PC-3 (cell line): ENCODE measurements at regions not wholly inside any gene's neighbourhood (a gene's known extent, or its start where the extent isn't known, plus 50 kb on each side); places are given as distances from the start of the nearest gene placed in this dataset.

ENCODE experiments used
- ATAC-seq: fragments of 200-7000 bp; cut with Tn5 transposase; 2 replicates; pipeline ENCODE4 v1.9.1; 2020; ENCODE audit warnings: mild to moderate bottlenecking, moderate library complexity
- BruUV-seq: library from RNA; stranded (reverse); fragments of 400-500 nt; replicated peaks from 2 replicates; lab custom pipeline; 2021; lab: Mats Ljungman, UMichigan
- CTCF ChIA-PET: fragments of 300-600 bp; sonication (Branson Sonifier 250); formaldehyde crosslinking; loops from one replicate; lab custom pipeline; 2022; ENCODE audit warnings: antibody characterized with exemption; lab: Charles Lee
- POLR2A ChIA-PET: fragments of 300-600 bp; sonication (Branson Sonifier 250); formaldehyde crosslinking; loops from one replicate; lab custom pipeline; 2022; ENCODE audit warnings: antibody characterized with exemption; ENCODE audit not compliant: unreplicated experiment; lab: Charles Lee
- DNase-seq: peaks from one replicate; pipeline ENCODE4 v3.0.0-alpha.2; 2015
- H2AFZ ChIP-seq: fragments of 300-600 bp; sonication (generic); 2 replicates; pipeline ENCODE4 v1.6.0; 2016; ENCODE audit warnings: antibody characterized with exemption, low read length
- H3F3A ChIP-seq: fragments of 300-600 bp; sonication (generic); one replicate; pipeline ENCODE4 v1.6.0; 2017; ENCODE audit warnings: antibody characterized with exemption, low read length, control low read depth, mild to moderate bottlenecking; ENCODE audit not compliant: unreplicated experiment
- H3K27ac ChIP-seq: fragments of 300-600 bp; sonication (generic); 2 replicates; pipeline ENCODE4 v1.5.1; 2016; ENCODE audit warnings: mild to moderate bottlenecking, low read length
- H3K27me3 ChIP-seq: fragments of 300-600 bp; sonication (generic); 2 replicates; pipeline ENCODE4 v1.6.1; 2016; ENCODE audit warnings: low read length, mixed read lengths
- H3K36me3 ChIP-seq: fragments of 300-600 bp; sonication (generic); 2 replicates; pipeline ENCODE4 v1.6.1; 2016; ENCODE audit warnings: low read depth, mixed run types, low read length, mixed read lengths
- H3K4me1 ChIP-seq: fragments of 300-600 bp; sonication (generic); 2 replicates; pipeline ENCODE4 v1.5.1; 2016; ENCODE audit warnings: low read length; ENCODE audit not compliant: insufficient read depth
- H3K4me2 ChIP-seq: fragments of 300-600 bp; sonication (generic); 2 replicates; pipeline ENCODE4 v1.6.0; 2016; ENCODE audit warnings: low read length
- H3K4me3 ChIP-seq: fragments of 300-600 bp; sonication (generic); 2 replicates; pipeline ENCODE4 v1.5.1; 2016; ENCODE audit warnings: mild to moderate bottlenecking, low read length, mixed read lengths
- H3K79me2 ChIP-seq: fragments of 300-600 bp; sonication (generic); 2 replicates; pipeline ENCODE4 v1.6.1; 2017; ENCODE audit warnings: low read length, mixed read lengths
- H3K9ac ChIP-seq: fragments of 300-600 bp; sonication (generic); 2 replicates; pipeline ENCODE4 v1.6.0; 2016; ENCODE audit warnings: mild to moderate bottlenecking, low read length
- H3K9me2 ChIP-seq: fragments of 300-600 bp; sonication (generic); replicated peaks from 2 replicates; pipeline ENCODE4 v1.6.1; 2016; ENCODE audit warnings: mixed run types, low read length, mixed read lengths
- H3K9me3 ChIP-seq: fragments of 300-600 bp; sonication (generic); 2 replicates; pipeline ENCODE4 v1.6.1; 2016; ENCODE audit warnings: low read length, mixed read lengths
- H4K20me1 ChIP-seq: fragments of 300-600 bp; sonication (generic); 2 replicates; pipeline ENCODE4 v1.6.1; 2016; ENCODE audit warnings: low read length, mixed read lengths
- CTCF ChIP-seq: fragments of 300-600 bp; sonication (generic); conservative IDR thresholded peaks from 2 replicates; pipeline ENCODE4 v1.5.1; 2017; ENCODE audit warnings: antibody characterized with exemption, low read depth, mild to moderate bottlenecking, low read length
- EZH2 ChIP-seq: fragments of 300-600 bp; sonication (generic); IDR thresholded peaks from one replicate; pipeline ENCODE4 v1.6.1; 2017; ENCODE audit warnings: antibody characterized with exemption, mild to moderate bottlenecking, low read length; ENCODE audit not compliant: unreplicated experiment
- EZH2phosphoT487 ChIP-seq: fragments of 300-600 bp; sonication (generic); IDR thresholded peaks from 2 replicates; pipeline ENCODE4 v1.6.1; 2018; ENCODE audit warnings: mild to moderate bottlenecking, antibody characterized with exemption, low read length, borderline replicate concordance
- intact Hi-C: fragments of 100-400 bp; cut with micrococcal nuclease; formaldehyde crosslinking; loops from 2 replicates; pipeline ENCODE4 v1.9.0; 2023

DNA sequence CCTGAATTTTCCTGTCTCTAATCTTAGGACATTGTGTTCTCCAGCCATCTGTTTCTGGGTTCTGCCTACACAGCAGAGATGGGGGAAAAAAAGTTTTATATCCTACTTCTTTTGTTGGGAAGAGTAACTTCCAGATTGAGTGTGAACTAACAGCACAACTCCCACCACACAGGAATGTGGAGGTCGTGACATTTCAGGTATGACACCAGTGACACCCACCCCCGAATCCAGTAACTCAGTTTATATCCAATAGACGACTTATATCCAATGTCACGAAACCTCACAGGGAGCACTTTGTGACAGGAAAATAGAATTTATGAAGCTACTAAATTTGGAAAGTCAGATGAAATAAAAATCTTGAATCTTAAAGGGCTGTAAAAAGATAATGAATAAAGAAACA, 211.9 kb upstream of the GRM3 start:
- no peak for ATAC-seq

GRCh38 chr7:86411814-86412213, 231.9 kb upstream of the GRM3 start:
- H3K9me2 ChIP-seq, result no peaks in the 10 kb centered on the region
- no peak for TF ChIP-seq EZH2
- TF ChIP-seq CTCF, result no peak
- no peak for TF ChIP-seq EZH2phosphoT487
- H3F3A ChIP-seq, result no peaks in the 10 kb centered on the region
- no peaks in the 10 kb centered on the region for H3K4me1 ChIP-seq
- intact Hi-C loops, result no loop called here
- ChIA-PET POLR2A (no interaction called here), CTCF (interaction anchor here (0.5 kb wide), 1 partner anchor 1349 kb away, joined by 3 read pairs; no protein-coding TSS in a partner anchor)
- no peaks in the 10 kb centered on the region for H3K79me2 ChIP-seq
- no peak overlapping the region for H2AFZ ChIP-seq
- peak; percentile 33 for DNase-seq
- ATAC-seq, result peak; percentile 64
- H3K27ac ChIP-seq, result no peak overlapping the region
- H3K9ac ChIP-seq, result no peak overlapping the region
- no peaks in the 10 kb centered on the region for H4K20me1 ChIP-seq
- no peak overlapping the region for H3K4me3 ChIP-seq
- no peaks in the 10 kb centered on the region for H3K27me3 ChIP-seq
- no peak overlapping the region for H3K4me2 ChIP-seq
- no peaks in the 10 kb centered on the region for H3K36me3 ChIP-seq
- no TSS peak for BruUV-seq
- no peaks in the 10 kb centered on the region for H3K9me3 ChIP-seq

More for the DNA sequence above, 211.9 kb upstream of the GRM3 start:
- ChIA-PET POLR2A (no interaction called here), CTCF (no interaction called here)
- H3K4me2 ChIP-seq, result no peak overlapping the region
- DNase-seq, result no peak
- H3K9me3 ChIP-seq, result no peaks in the 10 kb centered on the region
- H3K9me2 ChIP-seq, result no peaks in the 10 kb centered on the region
- TF ChIP-seq EZH2 (no peak), CTCF (no peak), EZH2phosphoT487 (no peak)
- H3K4me3 ChIP-seq, result no peak overlapping the region
- BruUV-seq, result no TSS peak
- H4K20me1 ChIP-seq, result no peaks in the 10 kb centered on the region
- H3K27me3 ChIP-seq, result peaks cover 11% of the 10 kb centered on the region; the same call in 1 of the 2 replicates
- no peak overlapping the region for H2AFZ ChIP-seq
- no peaks in the 10 kb centered on the region for H3K36me3 ChIP-seq
- intact Hi-C loops, result no loop called here
- H3K9ac ChIP-seq, result no peak overlapping the region
- no peaks in the 10 kb centered on the region for H3K4me1 ChIP-seq
- no peaks in the 10 kb centered on the region for H3K79me2 ChIP-seq
- no peak overlapping the region for H3K27ac ChIP-seq
- H3F3A ChIP-seq, result no peaks in the 10 kb centered on the region

- ChIA-PET CTCF (no interaction called here), POLR2A (no interaction called here)
- Histone ChIP-seq H3K4me1 (no peaks in the 10 kb centered on the region), H3K27ac (no peak overlapping the region), H3K4me2 (no peak overlapping the region), H3K36me3 (no peaks in the 10 kb centered on the region), H3K79me2 (no peaks in the 10 kb centered on the region), H3F3A (no peaks in the 10 kb centered on the region), H3K4me3 (no peak overlapping the region), H4K20me1 (no peaks in the 10 kb centered on the region), H3K9me2 (no peaks in the 10 kb centered on the region), H3K9me3 (no peaks in the 10 kb centered on the region), H3K27me3 (no peaks in the 10 kb centered on the region), H3K9ac (no peak overlapping the region), H2AFZ (no peak overlapping the region)
- no peak for TF ChIP-seq CTCF
- no peak for TF ChIP-seq EZH2phosphoT487
- no peak for TF ChIP-seq EZH2
- ATAC-seq (no peak; the same call in 1 of the 2 replicates), DNase-seq (no peak)
- BruUV-seq, result no TSS peak
- intact Hi-C loops, result no loop called here
These were observed 236.4 kb upstream of the GRM3 start for GRCh38 chr7:86407291-86407690.
